Liver (tissue), 7 donors: ENCODE measurements at regions not wholly inside any gene's neighbourhood (a gene's known extent, or its start where the extent isn't known, plus 50 kb on each side); places are given as distances from the start of the nearest gene placed in this dataset.

Source experiments
- DNase-seq: peaks from one replicate; pipeline ENCODE4 v3.0.0-alpha.2; 2017; ENCODE audit warnings: low spot score
- H3K27ac ChIP-seq, 2 donors: one replicate each; pipeline ENCODE4 v1.7.0; 2013; ENCODE audit warnings: inconsistent platforms in 2 of 2, low read length in 2 of 2, control low read depth in 1 of 2, low read depth in 1 of 2, mild to moderate bottlenecking in 1 of 2
- H3K27me3 ChIP-seq, 4 donors: one replicate each; pipeline versions ENCODE4 v1.6.1 to v1.7.0; 2013; ENCODE audit warnings: low read length in 3 of 4, inconsistent platforms in 1 of 4, mild to moderate bottlenecking in 1 of 4, moderate library complexity in 1 of 4; ENCODE audit not compliant: control insufficient read depth in 4 of 4, insufficient read depth in 4 of 4
- H3K36me3 ChIP-seq, 4 donors: one replicate each; pipeline versions ENCODE4 v1.6.1 to v1.7.0; 2013; ENCODE audit warnings: low read length in 3 of 4, mild to moderate bottlenecking in 3 of 4, low read depth in 1 of 4, moderate library complexity in 1 of 4; ENCODE audit not compliant: control insufficient read depth in 4 of 4, insufficient read depth in 3 of 4
- H3K4me1 ChIP-seq, 4 donors: one replicate each; pipeline versions ENCODE4 v1.6.1 to v1.7.0; 2013; ENCODE audit warnings: low read length in 3 of 4, mild to moderate bottlenecking in 3 of 4, moderate library complexity in 1 of 4; ENCODE audit not compliant: control insufficient read depth in 4 of 4, insufficient read depth in 4 of 4
- H3K4me3 ChIP-seq, 3 donors: one replicate each; pipeline versions ENCODE4 v1.6.1 to v1.7.0; 2013; ENCODE audit warnings: low read length in 3 of 3, control low read depth in 1 of 3, low read depth in 1 of 3, mild to moderate bottlenecking in 1 of 3
- H3K9ac ChIP-seq, 2 donors: one replicate each; pipeline ENCODE4 v1.7.0; 2013; ENCODE audit warnings: low read length in 2 of 2, mild to moderate bottlenecking in 2 of 2, moderate library complexity in 2 of 2, control low read depth in 1 of 2, low read depth in 1 of 2
- H3K9me3 ChIP-seq, 4 donors: one replicate each; pipeline versions ENCODE4 v1.6.1 to v1.7.0; 2013; ENCODE audit warnings: low read length in 3 of 4; ENCODE audit not compliant: control insufficient read depth in 4 of 4
- ATF3 ChIP-seq: IDR thresholded peaks from 2 replicates; pipeline ENCODE4 v1.6.1; 2016; ENCODE audit warnings: antibody characterized with exemption
- EGR1 ChIP-seq, 2 donors: IDR thresholded peaks; 2 replicates each; pipeline ENCODE4 v1.6.1; 2016 to 2018; ENCODE audit warnings: antibody characterized with exemption in 2 of 2, low read depth in 2 of 2
- FOXA1 ChIP-seq: IDR thresholded peaks from 2 replicates; pipeline ENCODE4 v1.6.1; 2016; ENCODE audit warnings: antibody characterized with exemption
- FOXA2 ChIP-seq: IDR thresholded peaks from 2 replicates; pipeline ENCODE4 v1.6.1; 2016; ENCODE audit warnings: antibody characterized with exemption
- GABPA ChIP-seq, 2 donors: IDR thresholded peaks in 1 of 2; conservative IDR thresholded peaks in 1 of 2; 2 replicates each; pipeline ENCODE4 v1.6.1; 2016; ENCODE audit warnings: antibody characterized with exemption in 2 of 2, mild to moderate bottlenecking in 1 of 2, moderate library complexity in 1 of 2
- HNF4A ChIP-seq, 2 donors: conservative IDR thresholded peaks; 2 replicates each; pipeline ENCODE4 v1.6.1; 2016; ENCODE audit warnings: antibody characterized with exemption in 2 of 2, mild to moderate bottlenecking in 2 of 2
- HNF4G ChIP-seq: IDR thresholded peaks from 2 replicates; pipeline ENCODE4 v1.6.1; 2016; ENCODE audit warnings: antibody characterized with exemption
- JUND ChIP-seq, 2 donors: IDR thresholded peaks; 2 replicates each; pipeline ENCODE4 v1.6.1; 2016; ENCODE audit warnings: antibody characterized with exemption in 2 of 2
- MAX ChIP-seq: IDR thresholded peaks from 2 replicates; pipeline ENCODE4 v1.6.1; 2016; ENCODE audit warnings: antibody characterized with exemption
- NR2F2 ChIP-seq: IDR thresholded peaks from 2 replicates; pipeline ENCODE4 v1.6.1; 2016; ENCODE audit warnings: antibody characterized with exemption
- RAD21 ChIP-seq, 2 donors: IDR thresholded peaks; 2 replicates each; pipeline ENCODE4 v1.6.1; 2016; ENCODE audit warnings: antibody characterized with exemption in 2 of 2, mild to moderate bottlenecking in 2 of 2
- REST ChIP-seq: IDR thresholded peaks from 2 replicates; pipeline ENCODE4 v1.6.1; 2016; ENCODE audit warnings: antibody characterized with exemption, mild to moderate bottlenecking
- RXRA ChIP-seq, 2 donors: IDR thresholded peaks; 2 replicates each; pipeline ENCODE4 v1.6.1; 2017 to 2018; ENCODE audit warnings: antibody characterized with exemption in 2 of 2, mild to moderate bottlenecking in 1 of 2
- SP1 ChIP-seq: IDR thresholded peaks from 2 replicates; pipeline ENCODE4 v1.6.1; 2018; ENCODE audit warnings: antibody characterized with exemption, mild to moderate bottlenecking
- TAF1 ChIP-seq: conservative IDR thresholded peaks from 2 replicates; pipeline ENCODE4 v1.6.1; 2016; ENCODE audit warnings: antibody characterized with exemption, mild to moderate bottlenecking
- YY1 ChIP-seq: IDR thresholded peaks from 2 replicates; pipeline ENCODE4 v1.6.1; 2016; ENCODE audit warnings: antibody characterized with exemption, mild to moderate bottlenecking
- ZBTB33 ChIP-seq: IDR thresholded peaks from 2 replicates; pipeline ENCODE4 v1.6.1; 2016; ENCODE audit warnings: antibody characterized with exemption
- WGBS: extraction: QIAGEN DNeasy Blood & Tissue Kit; methylation state at CpG from one replicate; pipeline ENCODE4 v1.1.7; 2013; 5-methylcytosine and 5-hydroxymethylcytosine counted together
- donor health status: healthy.
- donor health status: healthy.
- donor health status: healthy.
- donor health status: healthy.

DNA sequence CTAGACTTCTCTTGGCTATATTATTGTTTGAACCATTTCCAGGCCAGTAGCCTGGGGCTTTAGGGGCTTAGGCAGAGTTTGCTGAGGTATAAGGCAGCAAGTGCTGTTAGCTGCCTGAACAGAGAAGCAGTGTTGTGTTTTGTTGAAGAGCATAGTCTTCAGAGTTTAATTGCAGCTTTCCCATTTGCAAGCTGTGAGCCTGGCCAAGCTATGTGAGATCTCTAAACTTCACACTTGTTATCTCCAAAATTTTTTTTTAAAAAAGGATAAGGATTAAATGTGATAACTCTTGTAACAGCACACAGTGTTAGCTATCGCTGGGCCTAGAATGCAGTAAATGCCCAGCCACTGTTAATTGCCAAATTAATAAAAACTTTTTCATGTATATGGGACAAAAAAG is 782.4 kb downstream of the REEP3 start:
- no peaks in the 10 kb centered on the region for H3K27me3 ChIP-seq
- no peaks in the 10 kb centered on the region for H3K36me3 ChIP-seq
- H3K4me1 ChIP-seq: no peaks in the 10 kb centered on the region
- TF ChIP-seq RXRA (IDR thresholded peaks at IDR 0.05) (no peak), FOXA1 (no peak), RAD21 (IDR thresholded peaks at IDR 0.05) (no peak), ATF3 (no peak), JUND (IDR thresholded peaks at IDR 0.05) (no peak), SP1 (no peak), FOXA2 (no peak), YY1 (no peak), TAF1 (no peak)
- H3K9me3 ChIP-seq: no peaks in the 10 kb centered on the region
- no peak for DNase-seq
- no peak overlapping the region for H3K27ac ChIP-seq
- H3K9ac ChIP-seq: no peak overlapping the region
- no peak overlapping the region for H3K4me3 ChIP-seq
- 90% methylated on average over 1 of the region's 1 CpG for WGBS

DNA sequence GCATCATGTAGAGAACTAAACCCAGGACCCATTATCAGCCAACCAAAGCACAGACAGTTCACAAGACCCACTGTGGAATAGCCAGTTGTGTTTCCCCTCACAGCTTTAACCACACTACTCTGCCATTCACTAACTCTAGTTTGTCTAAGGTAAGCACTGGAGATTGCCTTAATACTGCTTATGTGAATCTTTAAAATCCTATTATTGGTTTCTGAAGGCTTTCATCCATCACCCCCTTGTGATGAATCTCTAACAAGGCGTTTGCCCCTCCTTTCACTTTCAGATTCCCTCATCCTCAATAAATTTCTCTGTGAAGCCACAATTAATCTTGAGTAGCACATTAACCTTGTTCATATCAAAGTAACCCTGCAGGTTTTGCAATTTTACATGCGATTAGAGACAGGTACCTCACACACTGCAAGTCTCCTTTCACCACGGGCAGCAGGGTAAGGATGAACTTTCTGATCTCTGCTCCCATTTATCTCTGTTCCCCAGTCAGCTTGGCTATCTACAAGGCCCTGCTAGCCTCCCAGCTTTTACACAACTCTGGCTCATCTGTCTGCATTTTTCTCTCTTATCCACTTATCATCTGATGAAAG is 785.6 kb downstream of the REEP3 start:
- Histone ChIP-seq H3K4me3 (no peak overlapping the region), H3K27ac (no peak overlapping the region), H3K27me3 (no peaks in the 10 kb centered on the region), H3K9ac (no peak overlapping the region), H3K4me1 (no peaks in the 10 kb centered on the region), H3K9me3 (no peaks in the 10 kb centered on the region), H3K36me3 (no peaks in the 10 kb centered on the region)
- WGBS: 45% methylated on average over 3 of the region's 3 CpGs
- no peak for DNase-seq
- TF ChIP-seq RXRA (IDR thresholded peaks at IDR 0.05) (no peak), NR2F2 (no peak), EGR1 (IDR thresholded peaks at IDR 0.05; ENCODE audit: low read depth in 2 of 2) (no peak), TAF1 (no peak), ZBTB33 (no peak), HNF4G (no peak), RAD21 (IDR thresholded peaks at IDR 0.05) (no peak), HNF4A (conservative IDR thresholded peaks at IDR 0.05) (no peak), FOXA1 (no peak), FOXA2 (no peak), GABPA (IDR thresholded peaks at IDR 0.05 in 1 of 2, conservative IDR thresholded peaks at IDR 0.05 in 1 of 2) (no peak), YY1 (no peak), ATF3 (no peak), REST (no peak), MAX (no peak), SP1 (no peak), JUND (IDR thresholded peaks at IDR 0.05) (no peak)
